Stimulated activated CD4-positive, alpha-beta T cell treated with anti-CD3 and anti-CD28 coated beads, Interleukin-15, amount 100 ng/mL, for 48 hours (primary cell): ENCODE measurements at regions not wholly inside any gene's neighbourhood (a gene's known extent, or its start where the extent isn't known, plus 50 kb on each side); places are given as distances from the start of the nearest gene placed in this dataset.
"Not testable (repeated sequence)": the region's sequence is repeated elsewhere in the genome, so short reads cannot be mapped to it uniquely, and the experiment has no call there.

ENCODE experiments used
- DNase-seq, 2 donors: peaks; one replicate each; pipeline ENCODE4 v3.0.0-alpha.2; 2020; ENCODE audit warnings: low read depth in 2 of 2

- no peak for DNase-seq
These were observed 68.5 kb downstream of the MRPL36 start for GRCh38 chr5:1731091-1731639.

- no peak for DNase-seq
These were observed 69.2 kb downstream of the MRPL36 start for GRCh38 chr5:1730487-1730847.

- no peak for DNase-seq
These were observed 69.8 kb downstream of the MRPL36 start for GRCh38 chr5:1729641-1730486.

- no peak for DNase-seq
These were observed 70.8 kb downstream of the MRPL36 start for GRCh38 chr5:1728846-1729245.

GRCh38 chr5:1727571-1727970 lies 72.1 kb downstream of the MRPL36 start:
- DNase-seq, result no peak

- no peak for DNase-seq
These were observed 72.7 kb downstream of the MRPL36 start for GRCh38 chr5:1726956-1727355.

GRCh38 chr5:1726469-1726865 lies 73.2 kb downstream of the MRPL36 start:
- DNase-seq, result no peak

GRCh38 chr5:1725641-1726468 lies 73.8 kb downstream of the MRPL36 start:
- no peak for DNase-seq

- DNase-seq, result no peak
These were observed 74.6 kb downstream of the MRPL36 start for GRCh38 chr5:1724822-1725602.

GRCh38 chr5:1723957-1724821 lies 75.4 kb downstream of the MRPL36 start:
- no peak for DNase-seq

GRCh38 chr5:1723476-1723875 lies 76.2 kb downstream of the MRPL36 start:
- DNase-seq, result no peak

GRCh38 chr5:1722877-1723276 lies 76.8 kb downstream of the MRPL36 start:
- no peak for DNase-seq

GRCh38 chr5:1720396-1721110 lies 79.1 kb downstream of the MRPL36 start:
- no peak for DNase-seq

GRCh38 chr5:1719860-1720259 lies 79.8 kb downstream of the MRPL36 start:
- DNase-seq, result no peak

- no peak for DNase-seq
These were observed 81.0 kb downstream of the MRPL36 start for GRCh38 chr5:1718669-1719068.

GRCh38 chr5:1710091-1710490 lies 89.5 kb downstream of the MRPL36 start:
- not testable (repeated sequence) for DNase-seq

- DNase-seq, result no peak
These were observed 90.3 kb downstream of the MRPL36 start for GRCh38 chr5:1709171-1709803.

GRCh38 chr5:1708592-1709141 lies 91.0 kb downstream of the MRPL36 start:
- no peak for DNase-seq

- no peak for DNase-seq
These were observed 92.2 kb downstream of the MRPL36 start for GRCh38 chr5:1707467-1707866.
